MM.1S (cell line): ENCODE measurements at regions not wholly inside any gene's neighbourhood (a gene's known extent, or its start where the extent isn't known, plus 50 kb on each side); places are given as distances from the start of the nearest gene placed in this dataset.

Source experiments
- EZH2 ChIP-seq: fragments of 300-600 bp; sonication (generic); optimal IDR thresholded peaks from 2 replicates; pipeline ENCODE3; 2017; ENCODE audit warnings: low read depth, mild to moderate bottlenecking, antibody characterized with exemption, low read length, mixed read lengths
- EZH2phosphoT487 ChIP-seq: fragments of 300-600 bp; sonication (generic); IDR thresholded peaks from 2 replicates; pipeline ENCODE4 v1.6.1; 2018; ENCODE audit warnings: antibody characterized with exemption, low read length
- TF ChIP-seq, protein P1 (sequence below): fragments of 300-600 bp; sonication (generic); IDR thresholded peaks from 2 replicates; pipeline ENCODE4 v1.5.1; 2016; ENCODE audit warnings: antibody characterized with exemption, low read length, mixed read lengths

DNA sequence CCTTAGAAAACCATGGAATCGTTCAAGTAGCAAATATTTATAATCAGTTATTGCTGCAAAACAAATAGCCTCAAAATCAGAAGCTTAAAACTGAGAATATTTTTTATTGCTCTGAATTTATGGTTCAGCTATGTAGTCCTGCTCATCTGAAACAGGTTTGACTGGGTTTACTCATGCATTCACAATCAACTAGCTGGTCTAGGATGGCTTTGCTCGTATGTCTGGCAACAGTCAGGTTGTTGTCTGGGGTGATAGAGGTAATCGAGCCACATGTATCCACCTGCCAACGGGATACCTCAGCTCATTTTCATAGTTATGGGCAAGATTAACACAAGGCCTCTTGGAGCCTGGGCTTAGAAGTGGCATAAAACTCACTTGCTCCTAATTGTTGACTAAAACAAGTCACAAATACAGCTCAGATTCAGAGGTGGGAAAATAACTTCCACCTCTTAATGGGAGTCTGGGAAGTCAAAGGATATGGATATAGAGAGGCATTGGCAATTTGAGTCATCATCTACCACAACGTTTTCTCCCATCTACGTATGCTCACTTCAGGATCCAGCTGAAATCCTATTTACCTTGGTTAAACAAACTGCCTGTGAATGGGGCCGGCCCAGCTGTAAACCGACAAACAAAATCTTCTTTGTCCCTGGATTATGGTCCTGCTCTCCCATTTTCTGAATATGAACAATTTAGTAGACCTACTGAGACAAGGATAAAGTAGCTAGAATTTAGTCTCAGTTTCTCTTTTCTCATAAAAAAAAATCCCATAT is 54.5 kb upstream of the TENT5A start:
- TF ChIP-seq, protein P1, sequence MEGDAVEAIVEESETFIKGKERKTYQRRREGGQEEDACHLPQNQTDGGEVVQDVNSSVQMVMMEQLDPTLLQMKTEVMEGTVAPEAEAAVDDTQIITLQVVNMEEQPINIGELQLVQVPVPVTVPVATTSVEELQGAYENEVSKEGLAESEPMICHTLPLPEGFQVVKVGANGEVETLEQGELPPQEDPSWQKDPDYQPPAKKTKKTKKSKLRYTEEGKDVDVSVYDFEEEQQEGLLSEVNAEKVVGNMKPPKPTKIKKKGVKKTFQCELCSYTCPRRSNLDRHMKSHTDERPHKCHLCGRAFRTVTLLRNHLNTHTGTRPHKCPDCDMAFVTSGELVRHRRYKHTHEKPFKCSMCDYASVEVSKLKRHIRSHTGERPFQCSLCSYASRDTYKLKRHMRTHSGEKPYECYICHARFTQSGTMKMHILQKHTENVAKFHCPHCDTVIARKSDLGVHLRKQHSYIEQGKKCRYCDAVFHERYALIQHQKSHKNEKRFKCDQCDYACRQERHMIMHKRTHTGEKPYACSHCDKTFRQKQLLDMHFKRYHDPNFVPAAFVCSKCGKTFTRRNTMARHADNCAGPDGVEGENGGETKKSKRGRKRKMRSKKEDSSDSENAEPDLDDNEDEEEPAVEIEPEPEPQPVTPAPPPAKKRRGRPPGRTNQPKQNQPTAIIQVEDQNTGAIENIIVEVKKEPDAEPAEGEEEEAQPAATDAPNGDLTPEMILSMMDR = no peak
- TF ChIP-seq EZH2 (no peak), EZH2phosphoT487 (no peak)
